Neural progenitor cell (in vitro differentiated cells): ENCODE measurements at regions not wholly inside any gene's neighbourhood (a gene's known extent, or its start where the extent isn't known, plus 50 kb on each side); places are given as distances from the start of the nearest gene placed in this dataset.

Source experiments
- DNase-seq: peaks from one replicate; pipeline ENCODE4 v3.0.0-alpha.2; 2016; ENCODE audit warnings: low spot score
- H2AFZ ChIP-seq: fragments of 200-600 bp; sonication (generic); replicated peaks from 2 replicates; pipeline ENCODE4 v1.6.1; 2016; ENCODE audit warnings: antibody characterized with exemption
- H3F3A ChIP-seq: fragments of 200-600 bp; sonication (generic); 2 replicates; pipeline ENCODE4 v1.6.1; 2016; ENCODE audit warnings: antibody characterized with exemption, low read depth
- H3K27ac ChIP-seq: fragments of 200-600 bp; sonication (generic); 2 replicates; pipeline ENCODE4 v1.5.1; 2016; ENCODE audit warnings: mild to moderate bottlenecking
- H3K27me3 ChIP-seq: fragments of 200-600 bp; sonication (generic); 2 replicates; pipeline ENCODE4 v1.6.1; 2016; ENCODE audit warnings: mild to moderate bottlenecking, moderate library complexity
- H3K36me3 ChIP-seq: fragments of 200-600 bp; sonication (generic); 2 replicates; pipeline ENCODE4 v1.5.1; 2016
- H3K4me1 ChIP-seq: fragments of 200-600 bp; sonication (generic); 2 replicates; pipeline ENCODE4 v1.6.1; 2016; ENCODE audit warnings: mixed run types
- H3K4me2 ChIP-seq: fragments of 200-600 bp; sonication (generic); 2 replicates; pipeline ENCODE4 v1.6.1; 2016
- H3K4me3 ChIP-seq: fragments of 200-600 bp; sonication (generic); 2 replicates; pipeline ENCODE4 v1.5.1; 2016
- H3K79me2 ChIP-seq: fragments of 200-600 bp; sonication (generic); 2 replicates; pipeline ENCODE4 v1.6.1; 2016; ENCODE audit warnings: low read depth
- H3K9ac ChIP-seq: fragments of 200-600 bp; sonication (generic); 2 replicates; pipeline ENCODE4 v1.6.1; 2016
- H3K9me3 ChIP-seq: fragments of 200-600 bp; sonication (generic); 2 replicates; pipeline ENCODE4 v1.5.1; 2016; ENCODE audit warnings: low read depth
- H4K20me1 ChIP-seq: fragments of 200-600 bp; sonication (generic); 2 replicates; pipeline ENCODE4 v1.6.1; 2016; ENCODE audit warnings: low read depth
- H3K27ac Mint-ChIP-seq: 3 replicates; pipeline ENCODE4 v1.8.0; 2021; ENCODE audit warnings: mixed read lengths
- H3K27me3 Mint-ChIP-seq: 2 replicates; pipeline ENCODE4 v1.8.0; 2022; ENCODE audit warnings: low read depth, mild to moderate bottlenecking, inconsistent platforms, moderate library complexity, mixed read lengths; ENCODE audit not compliant: insufficient read depth
- H3K36me3 Mint-ChIP-seq: 3 replicates; pipeline ENCODE4 v1.8.0; 2021; ENCODE audit warnings: mixed read lengths
- H3K4me1 Mint-ChIP-seq: 3 replicates; pipeline ENCODE4 v1.8.0; 2021; ENCODE audit warnings: mixed read lengths
- H3K4me3 Mint-ChIP-seq: 3 replicates; pipeline ENCODE4 v1.8.0; 2021; ENCODE audit warnings: mild to moderate bottlenecking, moderate library complexity, mixed read lengths
- H3K9me3 Mint-ChIP-seq: 3 replicates; pipeline ENCODE4 v1.8.0; 2020; ENCODE audit warnings: mixed read lengths
- EZH2 ChIP-seq: fragments of 200-600 bp; sonication (generic); IDR thresholded peaks from 2 replicates; pipeline ENCODE4 v1.6.1; 2017; ENCODE audit warnings: antibody characterized with exemption, mild to moderate bottlenecking, moderate library complexity
- EZH2phosphoT487 ChIP-seq: fragments of 200-600 bp; sonication (generic); IDR thresholded peaks from 2 replicates; pipeline ENCODE4 v1.6.1; 2017; ENCODE audit warnings: antibody characterized with exemption
- TF ChIP-seq, protein P1 (sequence below): fragments of 200-600 bp; sonication (generic); IDR thresholded peaks from 2 replicates; pipeline ENCODE4 v1.5.1; 2017; ENCODE audit warnings: antibody characterized with exemption, mild to moderate bottlenecking

GRCh38 chr9:129513856-129514496 lies 106.9 kb downstream of the C9orf50 start:
- H3K27me3 Mint-ChIP-seq: peaks cover 6% of the 10 kb centered on the region
- H2AFZ ChIP-seq: no peak overlapping the region
- peaks cover 64% of the 10 kb centered on the region for H3K9me3 Mint-ChIP-seq
- no peak overlapping the region for H3K9ac ChIP-seq
- peaks cover 3% of the 10 kb centered on the region for H3K4me1 Mint-ChIP-seq
- no peak overlapping the region for H3K27ac Mint-ChIP-seq
- no peak overlapping the region for H3K27ac ChIP-seq
- no peak overlapping the region for H3K4me3 Mint-ChIP-seq
- no peaks in the 10 kb centered on the region for H3K4me1 ChIP-seq
- no peaks in the 10 kb centered on the region for H3F3A ChIP-seq
- no peaks in the 10 kb centered on the region for H4K20me1 ChIP-seq
- H3K36me3 ChIP-seq: no peaks in the 10 kb centered on the region
- DNase-seq: no peak
- no peaks in the 10 kb centered on the region for H3K27me3 ChIP-seq
- TF ChIP-seq EZH2phosphoT487: no peak
- no peak for TF ChIP-seq EZH2
- TF ChIP-seq, protein P1, sequence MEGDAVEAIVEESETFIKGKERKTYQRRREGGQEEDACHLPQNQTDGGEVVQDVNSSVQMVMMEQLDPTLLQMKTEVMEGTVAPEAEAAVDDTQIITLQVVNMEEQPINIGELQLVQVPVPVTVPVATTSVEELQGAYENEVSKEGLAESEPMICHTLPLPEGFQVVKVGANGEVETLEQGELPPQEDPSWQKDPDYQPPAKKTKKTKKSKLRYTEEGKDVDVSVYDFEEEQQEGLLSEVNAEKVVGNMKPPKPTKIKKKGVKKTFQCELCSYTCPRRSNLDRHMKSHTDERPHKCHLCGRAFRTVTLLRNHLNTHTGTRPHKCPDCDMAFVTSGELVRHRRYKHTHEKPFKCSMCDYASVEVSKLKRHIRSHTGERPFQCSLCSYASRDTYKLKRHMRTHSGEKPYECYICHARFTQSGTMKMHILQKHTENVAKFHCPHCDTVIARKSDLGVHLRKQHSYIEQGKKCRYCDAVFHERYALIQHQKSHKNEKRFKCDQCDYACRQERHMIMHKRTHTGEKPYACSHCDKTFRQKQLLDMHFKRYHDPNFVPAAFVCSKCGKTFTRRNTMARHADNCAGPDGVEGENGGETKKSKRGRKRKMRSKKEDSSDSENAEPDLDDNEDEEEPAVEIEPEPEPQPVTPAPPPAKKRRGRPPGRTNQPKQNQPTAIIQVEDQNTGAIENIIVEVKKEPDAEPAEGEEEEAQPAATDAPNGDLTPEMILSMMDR: no peak
- H3K4me3 ChIP-seq: no peak overlapping the region
- peaks cover 13% of the 10 kb centered on the region for H3K36me3 Mint-ChIP-seq
- peaks cover 5% of the 10 kb centered on the region for H3K9me3 ChIP-seq
- no peak overlapping the region for H3K4me2 ChIP-seq
- no peaks in the 10 kb centered on the region for H3K79me2 ChIP-seq

GRCh38 chr9:129513282-129513681 lies 107.6 kb downstream of the C9orf50 start:
- Histone ChIP-seq H3K9me3 (peaks cover 5% of the 10 kb centered on the region), H3K79me2 (no peaks in the 10 kb centered on the region), H3F3A (no peaks in the 10 kb centered on the region), H3K4me2 (no peak overlapping the region), H3K27ac (no peak overlapping the region), H2AFZ (no peak overlapping the region), H3K27me3 (no peaks in the 10 kb centered on the region), H3K4me3 (no peak overlapping the region), H4K20me1 (no peaks in the 10 kb centered on the region), H3K36me3 (no peaks in the 10 kb centered on the region), H3K9ac (no peak overlapping the region), H3K4me1 (no peaks in the 10 kb centered on the region)
- DNase-seq: no peak
- Mint-ChIP-seq H3K9me3 (peaks cover 60% of the 10 kb centered on the region), H3K27ac (no peak overlapping the region), H3K4me3 (peak overlapping the region; percentile 49), H3K27me3 (peaks cover 4% of the 10 kb centered on the region), H3K4me1 (peaks cover 6% of the 10 kb centered on the region), H3K36me3 (peaks cover 13% of the 10 kb centered on the region)
- TF ChIP-seq, protein P1: no peak
- TF ChIP-seq EZH2phosphoT487: no peak
- no peak for TF ChIP-seq EZH2

GRCh38 chr9:129511285-129511900 lies 109.5 kb downstream of the C9orf50 start:
- Histone ChIP-seq H3F3A (no peaks in the 10 kb centered on the region), H3K36me3 (no peaks in the 10 kb centered on the region), H3K4me1 (peaks cover 4% of the 10 kb centered on the region), H3K27ac (no peak overlapping the region), H3K4me3 (no peak overlapping the region), H2AFZ (no peak overlapping the region), H3K4me2 (no peak overlapping the region), H3K79me2 (no peaks in the 10 kb centered on the region), H3K27me3 (no peaks in the 10 kb centered on the region), H3K9me3 (peaks cover 5% of the 10 kb centered on the region), H4K20me1 (no peaks in the 10 kb centered on the region), H3K9ac (no peak overlapping the region)
- Mint-ChIP-seq H3K27me3 (peaks cover 4% of the 10 kb centered on the region), H3K4me3 (no peak overlapping the region), H3K27ac (peak overlapping the region; percentile 83), H3K36me3 (peaks cover 11% of the 10 kb centered on the region), H3K9me3 (peaks cover 51% of the 10 kb centered on the region), H3K4me1 (peaks cover 17% of the 10 kb centered on the region)
- DNase-seq: no peak
- TF ChIP-seq EZH2: no peak
- no peak for TF ChIP-seq EZH2phosphoT487
- TF ChIP-seq, protein P1: no peak
